ENCODE measurements at regions not wholly inside any gene's neighbourhood (a gene's known extent, or its start where the extent isn't known, plus 50 kb on each side); places are given as distances from the start of the nearest gene placed in this dataset.

DNA sequence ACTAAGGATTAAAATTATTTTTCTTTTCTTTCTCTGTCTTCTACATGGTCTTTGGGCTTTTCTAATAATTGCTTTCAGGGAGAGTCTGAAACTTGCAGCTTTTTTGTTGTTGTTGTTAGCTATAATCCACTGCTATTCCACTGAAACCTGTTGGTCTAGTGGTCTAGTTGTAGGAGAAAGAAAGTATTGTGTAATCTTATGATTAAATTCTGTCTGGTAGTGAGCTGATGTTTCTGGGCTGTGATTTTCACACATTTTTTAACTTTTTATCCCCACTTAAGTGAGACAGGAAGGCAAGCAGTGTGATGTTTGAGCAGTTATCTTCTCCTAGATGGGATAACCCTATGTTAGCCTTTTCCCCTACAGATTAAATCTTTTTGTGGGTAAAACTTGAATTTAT, 825.2 kb downstream of the PCDH7 start:
- DNase-seq (ENCODE audit: low spot score): no peak
- Mint-ChIP-seq H3K9me3 (ENCODE audit: unreplicated experiment) (no peaks in the 10 kb centered on the region), H3K27ac (ENCODE audit: unreplicated experiment) (no peak overlapping the region), H3K4me1 (ENCODE audit: unreplicated experiment) (no peaks in the 10 kb centered on the region), H3K4me3 (ENCODE audit: unreplicated experiment) (no peak overlapping the region), H3K36me3 (ENCODE audit: low read depth, unreplicated experiment) (no peaks in the 10 kb centered on the region), H3K27me3 (ENCODE audit: unreplicated experiment) (no peaks in the 10 kb centered on the region)
- TF ChIP-seq, protein P1, sequence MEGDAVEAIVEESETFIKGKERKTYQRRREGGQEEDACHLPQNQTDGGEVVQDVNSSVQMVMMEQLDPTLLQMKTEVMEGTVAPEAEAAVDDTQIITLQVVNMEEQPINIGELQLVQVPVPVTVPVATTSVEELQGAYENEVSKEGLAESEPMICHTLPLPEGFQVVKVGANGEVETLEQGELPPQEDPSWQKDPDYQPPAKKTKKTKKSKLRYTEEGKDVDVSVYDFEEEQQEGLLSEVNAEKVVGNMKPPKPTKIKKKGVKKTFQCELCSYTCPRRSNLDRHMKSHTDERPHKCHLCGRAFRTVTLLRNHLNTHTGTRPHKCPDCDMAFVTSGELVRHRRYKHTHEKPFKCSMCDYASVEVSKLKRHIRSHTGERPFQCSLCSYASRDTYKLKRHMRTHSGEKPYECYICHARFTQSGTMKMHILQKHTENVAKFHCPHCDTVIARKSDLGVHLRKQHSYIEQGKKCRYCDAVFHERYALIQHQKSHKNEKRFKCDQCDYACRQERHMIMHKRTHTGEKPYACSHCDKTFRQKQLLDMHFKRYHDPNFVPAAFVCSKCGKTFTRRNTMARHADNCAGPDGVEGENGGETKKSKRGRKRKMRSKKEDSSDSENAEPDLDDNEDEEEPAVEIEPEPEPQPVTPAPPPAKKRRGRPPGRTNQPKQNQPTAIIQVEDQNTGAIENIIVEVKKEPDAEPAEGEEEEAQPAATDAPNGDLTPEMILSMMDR (IDR thresholded peaks at IDR 0.05; ENCODE audit: unreplicated experiment): no peak

DNA sequence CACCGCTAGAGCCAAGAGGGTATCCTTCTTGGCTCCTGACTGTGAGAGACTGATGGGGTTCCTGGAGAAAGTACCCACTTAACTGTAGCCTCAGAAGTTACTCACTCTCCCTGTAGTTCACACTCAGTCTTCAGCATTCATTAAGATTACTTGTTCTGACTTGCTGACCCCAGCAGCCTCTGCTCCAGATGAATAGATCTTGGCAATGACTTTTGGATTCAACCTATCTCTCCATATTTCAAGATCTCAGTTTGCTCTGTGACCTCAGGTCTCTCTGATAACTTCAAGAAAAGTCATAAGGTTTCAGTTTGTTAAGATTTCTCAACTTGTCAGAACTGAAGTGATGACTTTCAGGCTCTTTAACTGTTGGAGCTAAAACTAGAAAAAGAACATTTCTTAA, 825.6 kb downstream of the PCDH7 start:
- Mint-ChIP-seq H3K27me3 (ENCODE audit: unreplicated experiment) (no peaks in the 10 kb centered on the region), H3K4me1 (ENCODE audit: unreplicated experiment) (no peaks in the 10 kb centered on the region), H3K9me3 (ENCODE audit: unreplicated experiment) (no peaks in the 10 kb centered on the region), H3K4me3 (ENCODE audit: unreplicated experiment) (no peak overlapping the region), H3K27ac (ENCODE audit: unreplicated experiment) (no peak overlapping the region), H3K36me3 (ENCODE audit: low read depth, unreplicated experiment) (no peaks in the 10 kb centered on the region)
- no peak for DNase-seq (ENCODE audit: low spot score)
- TF ChIP-seq, protein P1 (IDR thresholded peaks at IDR 0.05; ENCODE audit: unreplicated experiment): no peak

DNA sequence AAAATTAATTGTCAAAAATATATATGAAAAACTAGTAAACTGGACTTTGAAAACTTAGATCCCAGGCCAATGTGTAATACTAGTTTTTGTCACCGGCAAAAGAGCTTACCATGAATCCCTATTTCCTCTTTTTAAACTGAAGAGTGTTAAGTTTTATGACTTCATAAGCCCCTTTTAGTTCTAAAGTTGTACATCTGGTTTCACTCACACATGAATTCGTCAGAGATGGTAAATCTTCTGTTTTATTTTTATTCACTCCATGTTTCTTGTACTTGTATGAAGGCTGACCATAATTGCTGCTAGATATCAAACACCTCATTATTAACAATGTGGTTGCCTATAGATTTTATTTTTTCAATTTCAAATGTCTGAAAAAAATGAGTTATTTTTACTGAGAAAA, 827.9 kb downstream of the PCDH7 start:
- H3K4me1 Mint-ChIP-seq (ENCODE audit: unreplicated experiment): no peaks in the 10 kb centered on the region
- no peak overlapping the region for H3K4me3 Mint-ChIP-seq (ENCODE audit: unreplicated experiment)
- H3K36me3 Mint-ChIP-seq (ENCODE audit: low read depth, unreplicated experiment): no peaks in the 10 kb centered on the region
- no peaks in the 10 kb centered on the region for H3K9me3 Mint-ChIP-seq (ENCODE audit: unreplicated experiment)
- DNase-seq (ENCODE audit: low spot score): no peak
- H3K27ac Mint-ChIP-seq (ENCODE audit: unreplicated experiment): no peak overlapping the region
- TF ChIP-seq, protein P1 (IDR thresholded peaks at IDR 0.05; ENCODE audit: unreplicated experiment): no peak
- H3K27me3 Mint-ChIP-seq (ENCODE audit: unreplicated experiment): no peaks in the 10 kb centered on the region

DNA sequence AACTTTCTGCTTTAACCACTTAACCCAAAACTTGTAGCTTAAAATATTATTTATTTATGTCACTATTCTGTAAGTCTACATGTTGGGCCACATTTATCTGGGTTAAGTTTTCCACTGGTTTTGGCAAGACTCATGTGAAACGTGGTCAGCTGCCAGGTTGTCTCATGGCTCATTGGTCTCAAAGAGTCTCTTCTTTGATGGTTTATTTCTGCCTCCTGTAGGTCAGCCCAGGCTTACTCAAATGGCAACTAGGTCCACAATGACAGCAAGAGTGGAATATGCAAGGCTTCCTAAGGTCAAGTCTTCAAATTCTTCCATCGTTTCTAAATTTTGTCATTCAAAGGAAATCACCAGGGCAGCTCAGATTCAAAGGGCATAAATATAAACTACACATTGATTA, 828.7 kb downstream of the PCDH7 start:
- Mint-ChIP-seq H3K4me1 (ENCODE audit: unreplicated experiment) (no peaks in the 10 kb centered on the region), H3K9me3 (ENCODE audit: unreplicated experiment) (no peaks in the 10 kb centered on the region), H3K27ac (ENCODE audit: unreplicated experiment) (no peak overlapping the region), H3K27me3 (ENCODE audit: unreplicated experiment) (no peaks in the 10 kb centered on the region), H3K4me3 (ENCODE audit: unreplicated experiment) (no peak overlapping the region), H3K36me3 (ENCODE audit: low read depth, unreplicated experiment) (no peaks in the 10 kb centered on the region)
- no peak for DNase-seq (ENCODE audit: low spot score)
- TF ChIP-seq, protein P1 (IDR thresholded peaks at IDR 0.05; ENCODE audit: unreplicated experiment): no peak

DNA sequence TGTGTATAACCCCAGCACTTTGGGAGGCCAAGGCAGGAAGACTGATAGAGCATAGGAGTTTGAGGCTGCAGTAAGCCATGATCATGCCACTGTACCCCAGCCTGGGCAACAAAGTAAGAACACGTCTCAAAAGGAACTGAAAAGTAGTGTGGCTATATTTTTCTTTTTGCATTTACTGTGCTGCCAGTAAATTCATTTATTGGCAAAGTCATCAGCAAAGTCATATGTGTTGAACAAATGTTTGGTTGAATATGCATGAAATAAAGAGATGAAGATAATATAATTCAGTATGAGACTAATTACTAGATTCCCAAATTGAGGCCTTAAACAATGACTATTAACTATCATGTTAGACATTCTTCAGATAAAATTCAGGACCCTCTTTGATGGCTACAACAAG, 829.1 kb downstream of the PCDH7 start:
- H3K4me3 Mint-ChIP-seq (ENCODE audit: unreplicated experiment): no peak overlapping the region
- H3K27me3 Mint-ChIP-seq (ENCODE audit: unreplicated experiment): no peaks in the 10 kb centered on the region
- H3K27ac Mint-ChIP-seq (ENCODE audit: unreplicated experiment): no peak overlapping the region
- TF ChIP-seq, protein P1 (IDR thresholded peaks at IDR 0.05; ENCODE audit: unreplicated experiment): no peak
- no peak for DNase-seq (ENCODE audit: low spot score)
- H3K9me3 Mint-ChIP-seq (ENCODE audit: unreplicated experiment): no peaks in the 10 kb centered on the region
- H3K36me3 Mint-ChIP-seq (ENCODE audit: low read depth, unreplicated experiment): no peaks in the 10 kb centered on the region
- H3K4me1 Mint-ChIP-seq (ENCODE audit: unreplicated experiment): no peaks in the 10 kb centered on the region

Measured in endothelial cell (in vitro differentiated cells).